ENCODE measurements at regions not wholly inside any gene's neighbourhood (a gene's known extent, or its start where the extent isn't known, plus 50 kb on each side); places are given as distances from the start of the nearest gene placed in this dataset.

GRCh38 chr10:29843143-29843542, 208.4 kb upstream of the SVIL start:
- TF ChIP-seq CTCF (conservative IDR thresholded peaks at IDR 0.05; ENCODE audit: low read depth, low read length): no peak
- Histone ChIP-seq H3K27ac (no peak overlapping the region), H3K79me2 (ENCODE audit: insufficient read depth, low read depth) (no peaks in the 10 kb centered on the region), H3K27me3 (ENCODE audit: insufficient read depth, low read depth) (no peaks in the 10 kb centered on the region), H3K4me3 (IDR thresholded peaks at IDR 0.05; ENCODE audit: insufficient read depth, low read depth, low read length) (no peak overlapping the region), H3K9ac (no peak overlapping the region), H3K4me1 (ENCODE audit: low read depth, poor library complexity, severe bottlenecking) (no peaks in the 10 kb centered on the region), H3K36me3 (ENCODE audit: insufficient read depth) (no peaks in the 10 kb centered on the region), H2AFZ (ENCODE audit: low read depth) (no peak overlapping the region), H4K20me1 (ENCODE audit: insufficient read depth) (no peaks in the 10 kb centered on the region), H3K4me2 (no peak overlapping the region)

- no peak for TF ChIP-seq CTCF (conservative IDR thresholded peaks at IDR 0.05; ENCODE audit: low read depth, low read length)
- Histone ChIP-seq H3K9ac (no peak overlapping the region), H3K79me2 (ENCODE audit: insufficient read depth, low read depth) (no peaks in the 10 kb centered on the region), H3K4me1 (ENCODE audit: low read depth, poor library complexity, severe bottlenecking) (no peaks in the 10 kb centered on the region), H4K20me1 (ENCODE audit: insufficient read depth) (no peaks in the 10 kb centered on the region), H2AFZ (ENCODE audit: low read depth) (no peak overlapping the region), H3K27ac (no peak overlapping the region), H3K4me2 (no peak overlapping the region), H3K27me3 (ENCODE audit: insufficient read depth, low read depth) (no peaks in the 10 kb centered on the region), H3K4me3 (IDR thresholded peaks at IDR 0.05; ENCODE audit: insufficient read depth, low read depth, low read length) (no peak overlapping the region), H3K36me3 (ENCODE audit: insufficient read depth) (no peaks in the 10 kb centered on the region)
Observed at GRCh38 chr10:29841724-29842649, 207.2 kb upstream of the SVIL start.

- Histone ChIP-seq H3K79me2 (ENCODE audit: insufficient read depth, low read depth) (no peaks in the 10 kb centered on the region), H3K9ac (no peak overlapping the region), H4K20me1 (ENCODE audit: insufficient read depth) (no peaks in the 10 kb centered on the region), H3K27ac (no peak overlapping the region), H3K4me3 (IDR thresholded peaks at IDR 0.05; ENCODE audit: insufficient read depth, low read depth, low read length) (no peak overlapping the region), H3K27me3 (ENCODE audit: insufficient read depth, low read depth) (no peaks in the 10 kb centered on the region), H2AFZ (ENCODE audit: low read depth) (no peak overlapping the region), H3K4me2 (no peak overlapping the region), H3K4me1 (ENCODE audit: low read depth, poor library complexity, severe bottlenecking) (no peaks in the 10 kb centered on the region), H3K36me3 (ENCODE audit: insufficient read depth) (no peaks in the 10 kb centered on the region)
- no peak for TF ChIP-seq CTCF (conservative IDR thresholded peaks at IDR 0.05; ENCODE audit: low read depth, low read length)
Observed at GRCh38 chr10:29840516-29841276, 205.9 kb upstream of the SVIL start.

GRCh38 chr10:29839826-29840515, 205.2 kb upstream of the SVIL start:
- no peak overlapping the region for H3K27ac ChIP-seq
- no peaks in the 10 kb centered on the region for H3K27me3 ChIP-seq (ENCODE audit: insufficient read depth, low read depth)
- no peaks in the 10 kb centered on the region for H3K4me1 ChIP-seq (ENCODE audit: low read depth, poor library complexity, severe bottlenecking)
- H2AFZ ChIP-seq (ENCODE audit: low read depth): no peak overlapping the region
- TF ChIP-seq CTCF (conservative IDR thresholded peaks at IDR 0.05; ENCODE audit: low read depth, low read length): no peak
- H3K4me2 ChIP-seq: no peak overlapping the region
- no peaks in the 10 kb centered on the region for H4K20me1 ChIP-seq (ENCODE audit: insufficient read depth)
- no peaks in the 10 kb centered on the region for H3K79me2 ChIP-seq (ENCODE audit: insufficient read depth, low read depth)
- no peaks in the 10 kb centered on the region for H3K36me3 ChIP-seq (ENCODE audit: insufficient read depth)
- no peak overlapping the region for H3K4me3 ChIP-seq (IDR thresholded peaks at IDR 0.05; ENCODE audit: insufficient read depth, low read depth, low read length)
- no peak overlapping the region for H3K9ac ChIP-seq

All from KMS-11 (cell line).